ENCODE measurements at regions not wholly inside any gene's neighbourhood (a gene's known extent, or its start where the extent isn't known, plus 50 kb on each side); places are given as distances from the start of the nearest gene placed in this dataset.
"Not testable (repeated sequence)": the region's sequence is repeated elsewhere in the genome, so short reads cannot be mapped to it uniquely, and the experiment has no call there.

DNA sequence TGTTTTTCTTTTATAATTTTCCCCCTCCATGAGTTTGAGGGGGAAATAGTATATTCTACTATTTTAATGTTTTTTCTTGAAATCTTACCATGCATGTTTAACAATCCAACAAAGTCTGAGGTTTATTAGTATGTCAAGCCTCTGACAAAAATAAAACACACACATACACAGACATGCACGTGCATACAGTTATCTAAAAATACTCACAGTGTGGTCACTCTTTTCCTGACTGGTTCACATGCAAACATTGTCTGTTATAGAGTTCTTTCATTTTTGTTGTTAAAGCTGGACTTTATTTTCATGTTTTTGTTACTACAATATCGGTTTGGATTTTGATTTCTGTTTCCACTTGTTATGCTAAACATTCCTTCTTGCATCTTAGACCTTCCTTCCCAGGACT, 236.6 kb downstream of the MFSD1 start:
- no peak for DNase-seq (ENCODE audit: low spot score)
- H3K27me3 Mint-ChIP-seq (ENCODE audit: low read depth), result no peaks in the 10 kb centered on the region
- H3K4me3 Mint-ChIP-seq, result no peak overlapping the region
- no peaks in the 10 kb centered on the region for H3K9me3 Mint-ChIP-seq
- H3K27ac Mint-ChIP-seq, result no peak overlapping the region
- no peaks in the 10 kb centered on the region for H3K4me1 Mint-ChIP-seq (ENCODE audit: low read depth)
- H3K36me3 Mint-ChIP-seq (ENCODE audit: low read depth), result no peaks in the 10 kb centered on the region

- no peaks in the 10 kb centered on the region for H3K9me3 Mint-ChIP-seq
- H3K36me3 Mint-ChIP-seq (ENCODE audit: low read depth), result no peaks in the 10 kb centered on the region
- no peaks in the 10 kb centered on the region for H3K27me3 Mint-ChIP-seq (ENCODE audit: low read depth)
Observed at GRCh38 chr3:159039286-159039685, 237.4 kb downstream of the MFSD1 start.

GRCh38 chr3:159045279-159045885, 243.5 kb downstream of the MFSD1 start:
- Mint-ChIP-seq H3K27me3 (ENCODE audit: low read depth) (no peaks in the 10 kb centered on the region), H3K9me3 (peaks cover 5% of the 10 kb centered on the region), H3K36me3 (ENCODE audit: low read depth) (no peaks in the 10 kb centered on the region), H3K4me3 (no peak overlapping the region), H3K27ac (no peak overlapping the region), H3K4me1 (ENCODE audit: low read depth) (no peaks in the 10 kb centered on the region)
- DNase-seq (ENCODE audit: low spot score), result no peak

More at GRCh38 chr3:159039286-159039685, 237.4 kb downstream of the MFSD1 start:
- H3K4me1 Mint-ChIP-seq (ENCODE audit: low read depth), result no peaks in the 10 kb centered on the region
- DNase-seq (ENCODE audit: low spot score), result no peak
- H3K27ac Mint-ChIP-seq, result no peak overlapping the region
- no peak overlapping the region for H3K4me3 Mint-ChIP-seq

DNA sequence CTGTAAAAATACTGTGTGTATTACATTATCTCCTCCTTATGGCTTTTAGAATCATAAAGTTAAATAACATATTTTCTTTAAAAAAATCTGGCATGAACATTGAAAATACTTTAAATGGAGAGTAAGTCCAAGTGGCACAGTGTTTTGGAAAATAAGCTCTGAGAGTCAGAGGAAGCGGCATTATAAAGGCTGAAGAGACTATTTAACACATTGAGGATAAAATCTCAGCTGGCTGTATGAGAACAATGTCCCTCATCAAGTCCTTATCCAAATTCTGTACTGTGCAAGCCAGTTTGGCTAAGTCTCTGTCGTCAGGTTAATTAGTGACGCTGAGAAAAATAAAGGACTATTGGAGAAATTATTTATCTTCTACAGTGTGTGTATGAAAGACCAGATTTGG, 245.5 kb downstream of the MFSD1 start:
- H3K36me3 Mint-ChIP-seq (ENCODE audit: low read depth), result no peaks in the 10 kb centered on the region
- peaks cover 5% of the 10 kb centered on the region for H3K9me3 Mint-ChIP-seq

DNA sequence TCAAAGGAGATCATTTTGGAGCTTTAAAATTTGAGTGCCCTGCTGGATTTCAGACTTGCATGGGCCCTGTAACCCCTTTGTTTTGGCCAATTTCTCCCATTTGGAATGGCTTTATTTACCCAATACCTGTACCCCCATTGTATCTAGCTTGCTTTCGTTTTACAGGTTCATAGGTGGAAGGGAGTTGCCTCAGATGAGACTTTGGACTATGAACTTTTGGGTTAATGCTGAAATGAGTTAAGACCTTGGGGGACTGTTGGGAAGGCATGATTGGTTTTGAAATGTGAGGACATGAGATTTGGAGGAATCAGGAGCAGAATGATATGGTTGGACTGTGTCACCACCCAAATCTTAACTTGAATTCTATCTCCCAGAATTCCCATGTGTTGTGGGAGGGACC, 250.6 kb downstream of the MFSD1 start:
- not testable (repeated sequence) for H3K9me3 Mint-ChIP-seq, H3K4me3 Mint-ChIP-seq

More for the DNA sequence above, 245.5 kb downstream of the MFSD1 start:
- H3K27me3 Mint-ChIP-seq (ENCODE audit: low read depth), result no peaks in the 10 kb centered on the region
- no peaks in the 10 kb centered on the region for H3K4me1 Mint-ChIP-seq (ENCODE audit: low read depth)
- no peak overlapping the region for H3K4me3 Mint-ChIP-seq
- DNase-seq (ENCODE audit: low spot score), result no peak
- H3K27ac Mint-ChIP-seq, result no peak overlapping the region

DNA sequence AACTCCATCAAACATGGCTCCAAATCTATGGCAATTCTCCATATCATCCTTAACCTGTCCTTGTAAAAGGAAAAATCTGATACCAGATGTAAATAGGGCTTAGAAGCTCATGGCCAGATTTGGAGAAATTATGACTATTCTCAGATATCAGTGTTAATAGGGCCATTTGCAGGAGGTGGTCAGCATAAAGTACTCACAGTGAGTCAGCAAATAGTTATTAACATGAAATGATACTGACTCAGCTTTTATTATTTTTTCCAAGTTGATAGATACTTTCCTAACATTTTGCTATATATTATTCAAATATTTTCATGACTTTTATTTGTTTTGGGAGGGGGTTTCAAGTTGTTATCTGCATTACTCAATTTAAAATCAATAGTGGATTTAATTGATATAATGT, 255.8 kb downstream of the MFSD1 start:
- H3K36me3 Mint-ChIP-seq (ENCODE audit: low read depth), result no peaks in the 10 kb centered on the region

More for the DNA sequence above, 250.6 kb downstream of the MFSD1 start:
- not testable (repeated sequence) for H3K36me3 Mint-ChIP-seq (ENCODE audit: low read depth); DNase-seq (ENCODE audit: low spot score); H3K27ac Mint-ChIP-seq; H3K4me1 Mint-ChIP-seq (ENCODE audit: low read depth); H3K27me3 Mint-ChIP-seq (ENCODE audit: low read depth)

GRCh38 chr3:159058859-159059258, 257.0 kb downstream of the MFSD1 start:
- no peaks in the 10 kb centered on the region for H3K27me3 Mint-ChIP-seq (ENCODE audit: low read depth)
- H3K27ac Mint-ChIP-seq, result no peak overlapping the region
- H3K9me3 Mint-ChIP-seq, result no peaks in the 10 kb centered on the region
- no peak for DNase-seq (ENCODE audit: low spot score)
- H3K4me3 Mint-ChIP-seq, result no peak overlapping the region
- H3K36me3 Mint-ChIP-seq (ENCODE audit: low read depth), result no peaks in the 10 kb centered on the region
- H3K4me1 Mint-ChIP-seq (ENCODE audit: low read depth), result no peaks in the 10 kb centered on the region

More for the DNA sequence above, 255.8 kb downstream of the MFSD1 start:
- H3K9me3 Mint-ChIP-seq, result no peaks in the 10 kb centered on the region
- no peaks in the 10 kb centered on the region for H3K27me3 Mint-ChIP-seq (ENCODE audit: low read depth)
- no peak overlapping the region for H3K27ac Mint-ChIP-seq
- no peak for DNase-seq (ENCODE audit: low spot score)
- H3K4me3 Mint-ChIP-seq, result no peak overlapping the region
- H3K4me1 Mint-ChIP-seq (ENCODE audit: low read depth), result no peaks in the 10 kb centered on the region

DNA sequence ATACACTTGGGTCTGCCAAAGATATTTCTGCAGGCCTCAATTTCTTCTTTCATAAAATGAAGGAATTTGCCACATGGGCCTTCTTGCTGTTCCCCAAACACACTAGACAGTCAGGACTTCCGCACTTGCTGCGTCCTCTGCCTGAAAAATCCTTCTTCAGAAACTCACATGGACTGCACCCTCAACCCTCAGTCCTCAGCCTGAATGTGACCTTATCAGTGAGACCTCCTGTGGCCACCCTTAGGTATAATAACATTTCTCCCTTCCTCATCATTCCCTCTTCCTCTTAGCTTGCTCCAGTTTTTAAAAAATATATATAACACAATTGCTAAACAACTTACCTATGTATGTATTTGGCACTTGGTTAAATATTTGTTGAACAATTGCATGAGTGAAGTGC, 257.5 kb downstream of the MFSD1 start:
- H3K4me1 Mint-ChIP-seq (ENCODE audit: low read depth), result no peaks in the 10 kb centered on the region
- H3K9me3 Mint-ChIP-seq, result no peaks in the 10 kb centered on the region
- no peaks in the 10 kb centered on the region for H3K36me3 Mint-ChIP-seq (ENCODE audit: low read depth)
- no peak overlapping the region for H3K27ac Mint-ChIP-seq
- no peaks in the 10 kb centered on the region for H3K27me3 Mint-ChIP-seq (ENCODE audit: low read depth)
- H3K4me3 Mint-ChIP-seq, result no peak overlapping the region
- DNase-seq (ENCODE audit: low spot score), result no peak

- H3K27me3 Mint-ChIP-seq (ENCODE audit: low read depth), result no peaks in the 10 kb centered on the region
- H3K9me3 Mint-ChIP-seq, result no peaks in the 10 kb centered on the region
- H3K4me3 Mint-ChIP-seq, result no peak overlapping the region
- DNase-seq (ENCODE audit: low spot score), result no peak
- no peaks in the 10 kb centered on the region for H3K4me1 Mint-ChIP-seq (ENCODE audit: low read depth)
- H3K36me3 Mint-ChIP-seq (ENCODE audit: low read depth), result no peaks in the 10 kb centered on the region
- no peak overlapping the region for H3K27ac Mint-ChIP-seq
Observed at GRCh38 chr3:159062734-159063410, 261.0 kb downstream of the MFSD1 start.

DNA sequence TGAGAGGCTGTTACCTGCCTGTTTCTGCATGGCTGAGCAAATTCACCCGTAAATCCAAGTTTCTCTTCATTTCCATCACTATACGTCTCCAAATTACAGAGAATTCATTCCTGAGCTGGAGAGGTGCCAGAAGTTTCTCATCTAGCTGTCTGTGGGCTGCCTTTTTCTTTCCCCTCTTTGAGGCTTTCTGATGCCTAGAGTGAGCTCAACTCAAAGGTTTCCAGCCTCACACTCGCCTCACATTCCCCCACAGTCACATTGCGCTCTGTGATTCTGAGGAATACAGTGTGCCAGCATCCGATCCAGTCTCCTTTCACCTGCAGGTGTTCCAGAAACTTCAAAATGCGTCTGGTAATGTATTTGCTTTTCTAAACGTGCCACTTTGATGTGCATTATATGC, 267.2 kb downstream of the MFSD1 start, which contains the start of gene IQCJ:
Gene IQCJ (plus strand): TSS at position 229 of the 400 bp plus-strand sequence.
- Mint-ChIP-seq H3K4me1 (ENCODE audit: low read depth) (no peaks in the 10 kb centered on the region), H3K4me3 (no peak within 1 kb of the TSS), H3K27me3 (ENCODE audit: low read depth) (no peaks in the 10 kb centered on the region), H3K27ac (no peak within 1 kb of the TSS), H3K9me3 (no peaks in the 10 kb centered on the region), H3K36me3 (ENCODE audit: low read depth) (no peaks in the 10 kb centered on the region)
- DNase-seq (ENCODE audit: low spot score), result no peak

GRCh38 chr3:159069866-159070425, 268.1 kb downstream of the MFSD1 start:
- Mint-ChIP-seq H3K4me1 (ENCODE audit: low read depth) (no peaks in the 10 kb centered on the region), H3K4me3 (no peak overlapping the region), H3K27ac (no peak overlapping the region), H3K27me3 (ENCODE audit: low read depth) (no peaks in the 10 kb centered on the region), H3K9me3 (no peaks in the 10 kb centered on the region), H3K36me3 (ENCODE audit: low read depth) (no peaks in the 10 kb centered on the region)
- no peak for DNase-seq (ENCODE audit: low spot score)

DNA sequence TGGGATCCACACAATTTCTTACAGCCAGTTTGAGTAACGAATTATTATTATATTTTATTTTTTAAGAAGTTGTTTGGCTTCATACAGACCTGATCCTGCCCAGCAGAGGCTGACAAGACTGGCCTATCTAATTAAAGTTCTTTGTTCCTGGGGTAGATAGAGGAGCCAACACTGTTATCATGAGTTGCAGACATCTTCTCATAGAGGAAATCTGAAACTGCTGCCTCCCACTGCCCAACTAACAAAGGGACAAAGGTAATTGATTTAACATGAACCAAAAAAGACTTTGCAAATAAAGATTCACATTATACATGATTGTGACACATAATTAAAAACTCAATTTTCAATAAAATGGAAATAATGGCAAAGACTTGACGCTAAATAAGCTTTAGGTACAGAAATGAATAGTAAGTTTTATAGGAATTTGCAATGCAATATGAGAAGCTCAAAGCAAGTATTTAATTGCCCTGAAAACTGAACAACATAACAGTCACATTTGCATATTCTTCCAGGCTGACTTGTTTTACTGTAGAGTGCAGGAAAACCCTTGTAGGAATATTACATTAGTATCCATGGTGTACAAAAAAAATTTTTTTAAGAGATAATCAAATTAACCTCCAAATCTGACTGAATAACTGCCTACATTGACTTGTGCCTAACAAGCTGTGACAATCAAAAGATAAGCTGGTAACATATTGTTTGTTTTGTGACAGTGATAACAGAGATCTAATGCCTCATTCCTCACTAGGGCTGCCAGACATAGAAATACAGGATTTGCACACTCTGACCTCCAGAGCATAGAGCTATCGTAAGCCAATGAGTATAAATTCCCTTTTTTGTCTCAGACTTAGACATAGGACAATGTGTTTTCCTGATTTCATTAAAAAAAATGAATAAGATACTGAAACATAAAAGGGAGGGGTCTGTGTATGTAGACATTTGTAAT, 273.2 kb downstream of the MFSD1 start:
- Mint-ChIP-seq H3K36me3 (ENCODE audit: low read depth) (no peaks in the 10 kb centered on the region), H3K27ac (no peak overlapping the region), H3K27me3 (ENCODE audit: low read depth) (no peaks in the 10 kb centered on the region), H3K9me3 (no peaks in the 10 kb centered on the region), H3K4me1 (ENCODE audit: low read depth) (no peaks in the 10 kb centered on the region), H3K4me3 (no peak overlapping the region)
- no peak for DNase-seq (ENCODE audit: low spot score)

GRCh38 chr3:159077860-159078259, 276.0 kb downstream of the MFSD1 start:
- Mint-ChIP-seq H3K4me3 (no peak overlapping the region), H3K27me3 (ENCODE audit: low read depth) (no peaks in the 10 kb centered on the region), H3K4me1 (ENCODE audit: low read depth) (no peaks in the 10 kb centered on the region), H3K9me3 (no peaks in the 10 kb centered on the region), H3K36me3 (ENCODE audit: low read depth) (no peaks in the 10 kb centered on the region), H3K27ac (no peak overlapping the region)
- no peak for DNase-seq (ENCODE audit: low spot score)

- no peak overlapping the region for H3K4me3 Mint-ChIP-seq
- H3K27me3 Mint-ChIP-seq (ENCODE audit: low read depth), result no peaks in the 10 kb centered on the region
- no peak overlapping the region for H3K27ac Mint-ChIP-seq
- H3K4me1 Mint-ChIP-seq (ENCODE audit: low read depth), result no peaks in the 10 kb centered on the region
- H3K36me3 Mint-ChIP-seq (ENCODE audit: low read depth), result no peaks in the 10 kb centered on the region
- DNase-seq (ENCODE audit: low spot score), result no peak
- H3K9me3 Mint-ChIP-seq, result no peaks in the 10 kb centered on the region
Observed at GRCh38 chr3:159080256-159080655, 278.4 kb downstream of the MFSD1 start.

Data from T-helper 2 cell treated with Interferon-gamma antibody and Interleukin-4, amounts not matched to agents 5 μg/mL and 100 μg/mL, for 36 hours (primary cell).